Keratinocyte (primary cell): ENCODE measurements at regions not wholly inside any gene's neighbourhood (a gene's known extent, or its start where the extent isn't known, plus 50 kb on each side); places are given as distances from the start of the nearest gene placed in this dataset.

Source experiments
- EZH2 ChIP-seq: IDR thresholded peaks from one replicate; pipeline ENCODE4 v1.6.1; 2012; ENCODE audit warnings: inconsistent platforms, mild to moderate bottlenecking, low read length, moderate library complexity
- TF ChIP-seq, protein P1 (sequence below), 3 experiments: IDR thresholded peaks in 1 of 3; conservative IDR thresholded peaks in 1 of 3; optimal IDR thresholded peaks in 1 of 3; 2 replicates in 2 of 3; 3 replicates in 1 of 3; pipeline versions ENCODE3 to v1.5.1; 2011; ENCODE audit warnings: low read length in 3 of 3, mild to moderate bottlenecking in 3 of 3, moderate library complexity in 2 of 3, control low read depth in 1 of 3, inconsistent platforms in 1 of 3; ENCODE audit not compliant: insufficient read depth in 2 of 3; ENCODE audit errors: extremely low read depth in 1 of 3

DNA sequence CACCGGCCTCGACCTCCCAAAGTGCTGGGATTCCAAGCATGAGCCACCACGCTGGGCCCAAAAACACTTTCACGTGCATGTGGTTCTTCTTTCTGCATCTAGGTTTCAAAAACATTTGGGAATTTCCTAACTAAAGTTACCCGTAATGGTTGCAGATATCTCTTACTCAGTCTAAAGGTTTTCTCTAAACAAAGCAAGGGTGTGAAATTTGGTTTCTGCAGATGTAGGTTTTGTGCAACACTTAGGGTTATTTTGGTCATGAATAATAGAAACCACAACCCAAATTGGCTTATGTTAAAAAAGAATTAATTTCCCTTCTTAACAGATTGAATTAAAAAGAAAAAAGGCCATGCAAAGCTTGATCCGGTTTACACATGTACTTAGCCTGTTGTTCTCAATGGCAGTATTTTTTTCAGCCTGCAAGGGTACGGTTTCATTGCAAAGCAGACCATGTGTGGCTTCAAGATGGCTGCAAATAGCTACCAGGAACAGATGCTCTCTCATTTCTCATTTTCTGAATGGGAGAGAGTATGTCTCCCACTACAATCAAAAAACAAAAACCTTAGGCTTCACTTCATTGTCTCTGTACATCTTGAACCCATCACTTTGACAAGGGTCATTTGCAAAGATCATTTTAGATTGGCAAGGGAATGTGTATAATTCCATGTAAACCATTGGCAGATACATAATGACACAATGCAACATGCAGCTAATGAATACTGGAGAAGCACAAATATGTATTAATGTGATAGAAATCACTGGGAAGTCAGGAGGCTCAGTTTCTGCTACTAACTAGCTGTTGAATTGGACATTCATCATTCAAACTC, 491.2 kb upstream of the FLRT2 start:
- TF ChIP-seq, protein P1, sequence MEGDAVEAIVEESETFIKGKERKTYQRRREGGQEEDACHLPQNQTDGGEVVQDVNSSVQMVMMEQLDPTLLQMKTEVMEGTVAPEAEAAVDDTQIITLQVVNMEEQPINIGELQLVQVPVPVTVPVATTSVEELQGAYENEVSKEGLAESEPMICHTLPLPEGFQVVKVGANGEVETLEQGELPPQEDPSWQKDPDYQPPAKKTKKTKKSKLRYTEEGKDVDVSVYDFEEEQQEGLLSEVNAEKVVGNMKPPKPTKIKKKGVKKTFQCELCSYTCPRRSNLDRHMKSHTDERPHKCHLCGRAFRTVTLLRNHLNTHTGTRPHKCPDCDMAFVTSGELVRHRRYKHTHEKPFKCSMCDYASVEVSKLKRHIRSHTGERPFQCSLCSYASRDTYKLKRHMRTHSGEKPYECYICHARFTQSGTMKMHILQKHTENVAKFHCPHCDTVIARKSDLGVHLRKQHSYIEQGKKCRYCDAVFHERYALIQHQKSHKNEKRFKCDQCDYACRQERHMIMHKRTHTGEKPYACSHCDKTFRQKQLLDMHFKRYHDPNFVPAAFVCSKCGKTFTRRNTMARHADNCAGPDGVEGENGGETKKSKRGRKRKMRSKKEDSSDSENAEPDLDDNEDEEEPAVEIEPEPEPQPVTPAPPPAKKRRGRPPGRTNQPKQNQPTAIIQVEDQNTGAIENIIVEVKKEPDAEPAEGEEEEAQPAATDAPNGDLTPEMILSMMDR (optimal IDR thresholded peaks at IDR 0.05 in 1 of 3, IDR thresholded peaks at IDR 0.05 in 1 of 3, conservative IDR thresholded peaks at IDR 0.05 in 1 of 3; ENCODE audit: extremely low read depth in 1 of 3, insufficient read depth in 2 of 3, low read length in 3 of 3): no peak
- TF ChIP-seq EZH2: no peak
